EL (cell line): ENCODE measurements at regions not wholly inside any gene's neighbourhood (a gene's known extent, or its start where the extent isn't known, plus 50 kb on each side); places are given as distances from the start of the nearest gene placed in this dataset.
"Not testable (repeated sequence)": the region's sequence is repeated elsewhere in the genome, so short reads cannot be mapped to it uniquely, and the experiment has no call there.

Experiments
- DNase-seq: peaks from one replicate; pipeline ENCODE4 v3.0.0-alpha.2; 2016

DNA sequence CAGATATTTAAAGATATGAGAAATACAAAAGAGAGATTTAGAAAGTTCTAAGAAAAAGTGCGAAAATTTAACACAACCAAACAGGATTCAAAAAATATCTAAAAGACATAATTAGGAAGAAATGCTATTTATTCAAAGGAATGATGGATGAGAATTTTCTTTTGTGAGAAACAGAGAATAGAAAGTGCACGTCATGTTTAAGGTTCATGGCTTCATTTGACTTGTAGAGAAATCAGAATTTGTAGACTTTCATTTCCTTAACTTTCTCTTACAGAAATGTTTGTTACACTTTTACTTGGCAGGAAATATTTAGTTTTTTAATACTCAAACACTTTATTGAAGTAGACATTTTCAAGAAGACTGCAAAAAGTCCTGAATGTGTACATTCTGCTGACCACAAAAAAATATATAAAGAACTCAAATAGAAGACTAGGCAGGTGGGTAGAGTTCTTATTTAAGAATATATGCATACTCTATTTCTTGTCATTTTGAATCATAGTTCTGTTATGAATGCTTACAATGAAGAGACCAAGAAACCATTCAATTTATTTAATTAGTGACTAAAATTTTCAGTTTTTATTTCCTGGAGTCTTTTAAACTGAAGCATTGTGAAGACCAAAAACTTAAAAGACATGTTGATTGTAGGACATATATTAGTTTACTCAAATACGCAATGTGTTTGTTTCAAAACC lies 710.5 kb upstream of the HS3ST5 start:
- DNase-seq: no peak

DNA sequence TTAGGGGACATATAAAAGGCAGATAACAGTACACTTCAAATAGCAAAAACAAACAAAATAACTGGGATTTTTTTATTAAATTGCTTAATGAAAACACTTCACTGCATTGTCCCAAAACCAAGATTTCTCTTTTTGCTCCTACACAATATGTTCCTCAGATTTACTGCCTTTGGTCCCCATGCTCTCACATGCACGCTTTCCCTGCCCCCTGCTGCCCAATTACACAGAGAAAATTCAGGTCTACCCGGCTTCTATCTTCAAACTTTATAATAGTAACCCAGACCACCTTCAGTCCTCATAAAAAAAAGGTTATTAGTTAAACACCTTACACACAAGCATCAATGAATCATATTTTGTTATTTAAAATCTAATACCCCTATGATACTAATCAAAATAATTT lies 673.8 kb upstream of the HS3ST5 start:
- DNase-seq: no peak

DNA sequence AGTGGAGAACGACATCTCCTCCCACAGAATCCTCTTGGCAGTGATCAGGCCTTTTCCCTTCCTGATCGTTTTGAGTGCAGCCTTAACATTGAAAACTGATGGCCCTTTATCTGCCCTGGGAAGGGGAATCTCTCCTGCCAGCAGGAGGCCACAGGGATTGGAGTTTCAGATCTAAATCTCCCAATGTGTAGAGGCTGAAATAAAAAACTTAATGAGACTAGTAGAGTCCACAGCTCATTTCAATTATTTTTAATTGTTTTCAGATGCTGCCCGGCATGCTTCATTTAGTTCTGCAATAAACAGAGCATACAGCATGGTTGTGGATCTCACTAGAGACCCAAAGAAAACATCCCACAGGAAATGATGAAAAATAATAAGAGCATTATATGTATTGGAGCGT lies 662.2 kb upstream of the HS3ST5 start:
- no peak for DNase-seq

DNA sequence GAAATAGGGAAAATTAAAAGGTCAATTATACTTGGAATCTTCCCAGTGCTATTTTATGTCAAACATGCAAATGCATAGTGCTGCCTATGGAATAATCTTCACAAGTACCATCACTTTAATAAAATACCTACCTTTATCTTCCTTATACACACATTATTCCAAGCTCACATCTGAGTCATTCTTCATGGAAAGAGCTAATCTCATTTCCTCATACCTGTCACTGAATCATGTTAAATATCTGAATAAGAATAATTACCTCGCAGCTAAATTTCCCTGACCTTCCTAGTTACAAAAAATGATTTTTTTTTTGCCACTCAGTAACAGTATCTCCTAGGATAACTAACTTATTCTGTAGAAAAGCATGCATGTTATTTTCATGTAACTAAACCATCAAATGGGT lies 661.4 kb upstream of the HS3ST5 start:
- no peak for DNase-seq

DNA sequence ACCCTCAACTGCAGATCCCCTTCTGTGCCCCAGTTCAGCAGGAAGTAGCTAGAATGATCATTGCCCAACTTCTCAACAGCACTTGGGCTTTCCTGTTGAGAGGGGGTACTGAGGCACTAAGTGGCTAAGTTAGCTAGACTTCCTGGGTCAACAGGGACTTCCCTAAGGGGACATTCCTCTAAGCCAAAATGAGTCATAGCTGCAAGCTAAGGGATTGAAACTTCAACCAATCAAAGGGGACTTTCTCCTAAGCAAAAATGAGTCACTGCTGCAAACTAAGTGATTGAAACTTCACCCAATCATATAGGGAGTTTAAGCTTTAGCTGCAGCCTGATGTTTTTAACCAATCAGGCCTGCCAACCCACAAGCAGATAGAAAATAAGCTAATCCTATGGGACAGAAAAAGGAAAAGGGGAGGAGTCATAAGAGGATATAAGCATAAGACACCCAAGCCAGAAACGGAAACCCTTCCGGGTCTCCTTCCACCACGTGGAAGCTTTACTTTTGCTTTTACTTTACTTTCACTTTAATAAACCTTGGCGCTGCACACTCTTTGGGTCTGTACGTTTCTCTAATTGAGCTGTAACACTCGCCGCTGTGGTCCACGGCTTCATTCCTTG lies 659.0 kb upstream of the HS3ST5 start:
- DNase-seq: peak; percentile 2

DNA sequence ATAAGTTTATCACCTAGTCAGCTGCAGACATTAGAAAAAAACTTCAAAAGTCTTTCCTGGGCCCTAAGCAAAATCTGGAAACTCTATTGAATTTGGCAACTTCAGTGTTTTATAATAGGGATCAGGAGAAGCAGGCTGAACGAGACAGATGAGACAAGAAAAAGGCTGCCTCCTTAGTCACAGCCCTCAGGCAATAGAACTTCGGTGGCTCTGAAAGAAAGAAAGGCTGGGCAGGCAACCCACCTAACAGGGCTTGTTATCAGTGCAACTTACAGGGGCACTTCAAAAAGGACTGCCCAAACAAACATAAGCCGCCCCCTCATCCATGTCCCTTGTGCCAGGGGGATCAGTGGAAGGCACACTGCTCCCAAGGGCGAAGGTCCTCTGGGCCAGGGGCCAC lies 657.9 kb upstream of the HS3ST5 start:
- DNase-seq: no peak

DNA sequence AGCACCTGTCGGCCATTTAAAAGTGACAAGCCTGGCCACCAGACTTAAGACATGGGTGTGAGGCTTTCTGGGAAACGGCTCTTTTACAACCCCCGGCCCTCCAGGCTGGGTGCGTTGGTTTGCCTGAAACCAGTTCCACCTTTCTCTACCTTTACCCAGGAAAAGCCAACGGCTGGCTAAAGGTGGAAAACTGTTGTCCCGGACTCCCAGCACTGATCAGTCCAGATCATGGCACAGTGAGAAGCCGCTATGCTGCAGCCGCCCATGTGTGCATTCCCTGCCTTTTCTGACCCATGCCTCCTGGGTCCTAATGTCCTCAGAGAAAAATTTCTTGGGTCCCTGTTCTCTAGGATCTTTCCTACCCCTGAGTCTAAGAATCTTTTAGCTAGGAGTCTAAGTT lies 655.7 kb upstream of the HS3ST5 start:
- no peak for DNase-seq

DNA sequence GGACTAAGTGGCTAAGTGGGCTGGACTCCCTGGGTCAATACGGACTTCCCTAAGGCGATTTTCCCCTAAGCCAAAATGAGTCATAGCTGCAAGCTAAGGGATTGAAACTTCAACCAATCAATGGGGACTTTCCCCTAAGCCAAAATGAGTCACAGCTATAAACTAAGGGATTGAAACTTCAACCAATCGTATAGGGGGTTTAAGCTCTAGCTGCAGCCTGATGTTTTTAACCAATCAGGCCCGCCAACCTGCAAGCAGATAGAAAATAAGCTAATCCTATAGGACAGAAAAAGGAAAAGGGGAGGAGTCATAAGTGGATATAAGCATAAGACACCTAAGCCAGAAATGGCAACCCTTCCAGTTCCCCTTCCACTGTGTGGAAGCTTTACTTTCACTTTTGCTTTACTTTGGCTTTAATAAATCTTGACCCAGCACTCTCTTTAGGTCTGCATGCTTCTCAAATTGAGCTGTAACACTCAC lies 655.0 kb upstream of the HS3ST5 start:
- DNase-seq: peak; percentile 18

DNA sequence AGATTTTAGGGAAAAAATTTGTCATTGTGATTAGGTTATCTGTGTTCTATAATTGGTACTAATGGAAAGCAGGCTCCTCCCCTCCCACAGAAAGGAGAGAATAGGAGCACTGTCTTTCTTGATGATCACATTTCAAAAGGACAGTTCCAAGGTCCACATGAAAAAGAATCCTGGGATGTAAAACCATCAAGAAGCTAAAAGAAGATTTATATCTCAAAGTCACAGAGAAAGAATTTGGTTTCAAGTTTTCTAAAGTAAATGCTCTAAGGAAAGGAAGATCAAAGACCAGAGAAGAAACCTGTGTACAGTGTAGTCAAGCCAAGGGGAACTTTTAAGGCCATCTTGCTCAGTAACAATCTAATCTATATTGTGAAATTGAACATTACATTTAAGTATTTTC lies 652.7 kb upstream of the HS3ST5 start:
- no peak for DNase-seq

DNA sequence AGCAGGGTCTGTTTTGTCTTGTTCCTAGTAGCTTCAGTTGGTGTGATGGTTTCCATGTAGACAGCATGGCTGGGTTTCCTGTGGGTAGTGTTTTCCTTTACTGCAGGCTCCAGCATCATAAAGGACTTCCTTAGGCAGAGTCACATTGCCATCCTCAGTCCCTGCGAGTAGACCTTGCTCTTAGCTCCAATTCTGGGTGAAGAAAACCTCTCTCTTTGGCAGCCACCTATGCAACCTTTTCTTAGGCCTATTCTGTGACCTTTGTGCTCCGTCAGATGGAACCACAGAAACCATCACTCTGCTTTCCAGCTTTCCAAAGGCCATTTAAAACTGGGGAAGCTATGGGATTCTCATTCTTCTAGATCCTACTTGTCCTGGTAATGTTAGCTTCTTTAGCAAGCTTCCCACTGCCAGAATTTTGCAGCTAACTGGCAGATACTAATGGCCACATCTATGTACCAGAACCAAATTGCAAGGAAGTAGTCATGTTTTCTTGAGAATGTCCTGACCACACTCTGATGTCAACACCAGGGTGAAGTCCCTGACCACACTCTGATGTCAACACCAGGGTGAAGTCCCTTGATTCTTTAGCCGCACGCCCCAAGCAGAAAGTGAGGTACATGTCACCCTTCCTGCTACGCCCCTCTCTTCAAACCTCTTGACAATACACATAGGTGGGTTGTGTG lies 646.6 kb upstream of the HS3ST5 start:
- no peak for DNase-seq

DNA sequence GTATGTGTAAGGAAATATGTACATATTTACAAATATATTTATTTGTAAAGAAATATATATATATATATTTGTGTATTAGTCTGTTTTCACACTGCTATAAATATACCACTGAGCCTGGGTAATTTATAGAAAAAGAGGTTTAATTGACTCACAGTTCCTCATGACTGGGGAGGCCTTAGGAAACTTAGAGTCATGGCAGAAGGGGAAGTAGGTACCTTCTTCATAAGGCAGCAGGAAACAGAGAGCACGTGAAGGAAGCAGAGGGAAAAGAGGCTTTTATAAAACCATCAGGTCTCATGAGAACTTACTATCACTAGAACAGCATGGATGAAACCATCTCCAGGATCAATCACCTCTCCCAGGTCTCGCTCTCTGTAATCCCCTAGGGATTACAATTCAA lies 644.5 kb upstream of the HS3ST5 start:
- no peak for DNase-seq

DNA sequence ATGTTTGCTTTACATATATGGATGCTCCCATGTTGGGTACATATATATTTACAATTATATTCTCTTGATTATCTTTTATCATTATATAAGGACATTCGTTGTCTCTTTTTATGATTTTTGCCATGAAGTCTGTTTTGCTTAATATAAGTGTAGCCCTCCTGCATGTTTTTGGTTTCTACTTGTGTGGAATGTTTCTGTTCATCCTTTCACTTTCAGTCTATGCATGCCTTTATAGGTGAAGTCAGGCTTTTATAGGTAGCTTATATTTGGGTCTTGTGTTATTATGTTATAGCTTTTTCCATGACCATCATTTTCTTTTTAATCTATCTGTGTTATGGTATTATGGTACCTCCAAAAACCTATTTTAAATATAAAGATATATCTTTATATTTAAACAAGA lies 612.5 kb upstream of the HS3ST5 start:
- no peak for DNase-seq

DNA sequence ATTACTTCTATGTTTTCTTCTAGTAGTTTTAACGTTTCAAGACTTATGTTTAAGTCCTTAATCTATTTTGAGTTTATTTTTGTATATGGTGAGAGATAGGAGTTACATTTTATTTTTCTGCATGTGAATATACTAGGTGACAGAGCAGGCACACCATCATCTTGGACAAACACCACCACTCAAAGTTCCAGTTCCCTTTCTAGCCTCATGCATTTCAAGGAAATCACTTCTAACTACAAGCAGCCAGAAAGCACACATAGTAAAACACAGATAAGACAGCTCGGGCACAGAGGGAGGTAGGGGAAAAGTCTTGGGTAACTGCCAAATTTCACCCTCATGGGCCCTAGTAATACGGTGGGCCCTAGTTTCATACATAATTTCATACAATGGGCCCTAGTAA lies 609.4 kb upstream of the HS3ST5 start:
- no peak for DNase-seq

DNA sequence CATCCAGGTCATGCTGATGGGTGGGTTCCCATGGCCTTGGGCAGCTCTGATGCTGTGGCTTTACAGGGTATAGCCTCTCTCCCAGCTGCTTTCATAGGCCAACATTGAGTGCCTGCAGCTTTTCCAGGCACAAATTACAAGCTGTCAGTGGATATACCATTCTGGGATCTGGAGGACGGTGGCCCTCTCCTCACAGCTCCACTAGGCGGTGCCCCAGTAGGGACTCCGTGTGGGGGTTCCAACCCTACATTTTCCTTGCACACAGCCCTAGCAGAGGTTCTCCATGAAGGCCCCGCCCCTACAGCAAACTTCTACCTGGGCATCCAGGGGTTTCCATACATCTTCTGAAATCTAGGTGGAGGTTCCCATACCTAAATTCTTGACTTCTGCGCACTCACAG lies 602.6 kb upstream of the HS3ST5 start:
- no peak for DNase-seq

DNA sequence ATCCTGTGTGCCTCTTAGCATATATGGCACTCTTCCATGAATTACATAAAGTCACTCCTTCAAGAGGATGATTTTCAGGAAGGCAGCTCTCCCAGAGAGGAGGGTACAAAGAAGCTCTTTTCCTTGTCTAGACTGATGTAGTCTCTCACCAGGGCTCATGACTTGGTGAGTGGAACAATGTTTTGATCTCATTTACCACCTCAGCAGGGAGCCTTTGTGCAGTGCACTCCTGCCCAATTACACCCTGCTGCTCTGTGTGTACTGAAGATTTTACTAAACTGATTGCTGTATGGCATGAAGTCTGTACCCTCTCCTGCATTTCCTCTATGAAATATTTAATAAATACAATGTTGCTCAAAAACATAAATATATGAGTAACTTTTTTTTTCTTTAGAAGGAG lies 598.3 kb upstream of the HS3ST5 start:
- no peak for DNase-seq

DNA sequence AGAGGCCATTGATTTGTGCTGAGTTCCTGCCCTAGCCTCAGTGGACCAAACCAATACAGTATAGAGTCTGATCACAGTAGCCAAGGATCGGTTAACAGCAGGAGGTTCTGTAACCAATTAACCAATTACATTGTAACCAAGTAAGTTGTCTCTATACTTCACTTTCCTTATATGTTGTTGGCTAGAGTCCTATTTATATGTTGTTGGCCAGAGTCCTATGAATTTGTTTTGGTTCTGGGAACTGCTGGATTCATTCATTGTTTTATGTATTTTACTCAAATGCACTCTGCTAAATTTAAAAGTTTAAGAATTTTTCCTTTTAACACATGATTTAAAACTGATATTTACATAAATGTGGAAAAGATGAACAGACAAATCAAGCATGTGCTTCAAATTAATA lies 597.4 kb upstream of the HS3ST5 start:
- DNase-seq: no peak

DNA sequence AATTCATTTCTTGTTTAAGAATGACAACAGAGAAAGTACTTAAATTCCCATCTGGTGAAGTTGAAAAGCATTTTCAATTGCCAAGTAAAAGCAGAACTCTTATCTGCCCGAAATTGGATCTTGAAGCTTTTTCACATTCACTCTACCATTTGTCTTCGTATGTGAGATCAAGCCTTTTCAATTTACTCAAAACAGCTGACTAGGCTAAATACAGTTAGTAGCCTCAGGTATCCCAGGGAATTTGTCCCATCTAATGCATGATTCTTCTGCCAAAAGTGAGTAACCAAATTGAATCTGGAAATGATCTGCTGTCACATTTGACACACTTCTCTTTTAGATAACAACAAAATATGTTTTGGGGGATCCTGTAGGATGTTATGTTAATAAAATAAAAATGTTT lies 596.8 kb upstream of the HS3ST5 start:
- DNase-seq: no peak

DNA sequence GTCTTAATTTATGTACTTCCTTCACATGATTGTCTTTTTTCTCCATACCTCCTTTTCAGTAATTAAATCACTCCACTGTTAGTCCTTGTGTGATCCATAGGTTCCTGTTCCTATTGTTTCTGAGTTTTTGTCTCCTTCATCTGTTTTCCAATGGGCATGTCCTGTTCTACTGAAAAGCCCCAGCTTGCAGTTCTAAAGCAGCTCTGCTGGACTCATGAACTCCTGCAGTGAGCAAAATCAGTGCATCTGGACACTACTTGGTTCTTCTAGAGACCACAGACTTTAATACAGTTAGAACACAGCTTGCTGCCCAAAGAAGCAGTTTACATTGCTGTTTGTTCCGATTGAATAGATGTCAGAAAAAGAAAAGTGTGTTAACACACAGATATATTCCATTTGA lies 593.3 kb upstream of the HS3ST5 start:
- no peak for DNase-seq

DNA sequence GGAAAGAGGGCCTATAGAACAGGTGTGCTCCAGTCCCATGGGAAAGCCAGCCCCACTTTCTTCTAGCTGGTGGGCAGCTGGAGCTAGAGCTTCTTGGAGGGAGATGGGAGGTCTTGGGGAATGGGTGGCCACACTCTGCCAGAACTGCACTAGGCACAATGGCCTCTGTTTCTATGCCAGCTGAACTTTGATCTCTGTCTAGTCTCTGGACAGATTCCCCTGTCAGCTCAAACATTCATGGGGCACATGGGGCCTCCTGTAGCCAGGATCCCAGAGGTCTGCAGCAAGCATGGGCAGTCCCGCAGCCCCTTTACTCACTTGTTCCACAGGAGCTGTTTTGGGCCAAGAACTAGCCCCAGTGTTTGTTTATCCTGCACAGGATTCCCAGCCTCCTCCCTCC lies 591.3 kb upstream of the HS3ST5 start:
- no peak for DNase-seq

DNA sequence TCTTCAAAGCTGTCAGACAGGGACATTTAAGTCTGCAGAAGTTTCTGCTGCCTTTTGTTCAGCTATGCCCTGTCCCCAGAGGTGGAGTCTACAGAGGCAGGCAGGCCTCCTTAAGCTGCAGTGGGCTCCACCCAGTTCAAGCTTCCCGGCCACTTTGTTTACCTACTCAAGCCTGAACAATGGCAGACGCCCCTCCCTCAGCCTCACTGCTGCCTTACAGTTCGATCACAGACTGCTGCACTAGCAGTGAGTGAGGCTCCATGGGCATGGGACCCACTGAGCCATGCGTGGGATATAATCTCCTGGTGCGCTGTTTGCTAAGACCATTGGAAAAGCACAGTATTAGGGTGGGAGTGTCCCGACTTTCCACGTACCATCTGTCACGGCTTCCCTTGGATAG lies 585.9 kb upstream of the HS3ST5 start:
- DNase-seq: not testable (repeated sequence)

DNA sequence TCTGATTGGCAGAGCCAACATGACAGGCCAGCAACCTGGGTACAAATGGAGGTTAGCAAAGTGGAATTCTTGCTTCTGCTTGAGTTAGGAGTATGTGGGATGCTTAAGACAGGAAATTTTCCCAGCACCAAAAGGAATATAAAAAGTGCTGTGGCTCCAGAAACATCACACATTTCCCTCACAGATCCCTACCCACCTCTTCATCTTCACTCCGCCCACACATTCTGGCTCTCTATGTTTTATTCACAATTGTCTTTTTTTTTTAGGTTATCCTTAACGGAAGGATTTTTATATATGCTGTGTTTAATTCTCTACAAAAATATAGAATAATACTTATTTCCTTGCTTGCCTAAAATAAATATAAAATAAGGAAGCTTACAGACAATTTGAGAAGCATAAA lies 563.3 kb upstream of the HS3ST5 start:
- no peak for DNase-seq

DNA sequence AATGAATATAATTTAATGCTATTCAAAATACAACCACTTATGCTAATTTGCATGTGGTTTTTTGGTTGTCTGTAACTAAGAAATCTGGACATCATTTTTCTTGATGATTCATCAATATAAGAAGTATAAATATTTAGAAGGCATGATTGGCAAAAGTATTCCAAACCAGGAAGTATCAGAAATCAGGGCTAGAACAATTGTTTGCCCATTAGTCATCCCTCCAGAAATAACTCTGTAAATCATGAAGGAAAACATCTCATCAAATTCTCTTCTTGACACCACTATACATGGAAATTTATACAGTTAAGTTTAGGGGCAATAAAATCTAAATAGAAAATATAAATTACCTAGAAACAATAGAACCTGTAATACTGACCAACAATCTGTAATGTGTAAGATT lies 554.7 kb upstream of the HS3ST5 start:
- no peak for DNase-seq

DNA sequence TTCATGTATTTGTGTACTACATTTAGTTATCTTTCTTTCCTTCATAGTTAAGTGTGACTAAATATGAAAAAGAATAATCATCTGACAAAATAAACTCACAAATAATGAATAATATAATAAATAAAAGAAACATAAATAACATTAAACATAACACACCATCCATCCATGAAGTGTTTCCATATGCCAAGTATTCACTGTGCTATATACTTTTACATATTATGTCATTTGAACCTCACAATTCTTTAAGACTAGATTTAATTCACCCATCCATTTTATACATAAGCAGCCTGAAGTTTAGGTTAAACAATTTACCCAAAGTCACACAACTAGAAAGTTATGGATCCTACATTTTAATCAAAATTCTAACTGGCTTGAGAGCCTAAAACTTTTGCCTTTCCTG lies 549.4 kb upstream of the HS3ST5 start:
- no peak for DNase-seq

DNA sequence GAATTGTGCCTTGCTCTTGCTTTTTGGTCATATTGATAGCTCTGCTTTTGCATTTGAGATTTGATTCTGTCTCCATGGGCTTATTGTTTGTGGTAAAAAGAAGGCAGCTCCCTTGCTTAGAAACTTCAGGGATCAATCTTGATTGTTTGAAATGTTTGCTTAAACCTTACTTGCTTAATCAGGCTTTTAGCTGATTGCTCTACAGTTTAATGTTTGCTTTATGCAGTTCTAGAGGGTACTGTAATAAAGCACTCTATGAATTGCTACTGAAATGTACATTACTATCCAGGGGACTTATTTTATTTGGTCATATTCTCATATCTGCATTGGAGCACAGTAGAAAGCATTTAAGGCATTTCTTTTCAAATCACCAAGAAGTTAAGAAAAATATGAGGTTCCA lies 545.4 kb upstream of the HS3ST5 start:
- no peak for DNase-seq
